ENCODE measurements at regions not wholly inside any gene's neighbourhood (a gene's known extent, or its start where the extent isn't known, plus 50 kb on each side); places are given as distances from the start of the nearest gene placed in this dataset.

GRCh38 chr6:167710363-167710920 lies 116.3 kb upstream of the AFDN start:
- no peaks in the 10 kb centered on the region for H3K9me3 ChIP-seq (ENCODE audit: control insufficient read depth, insufficient read depth, low read length)
- no peaks in the 10 kb centered on the region for H3K36me3 ChIP-seq (ENCODE audit: insufficient read depth, low read length)
- peaks cover 9% of the 10 kb centered on the region; the same call in 1 of the 2 replicates for H3K4me1 ChIP-seq (ENCODE audit: insufficient read depth, low read length)
- no peak overlapping the region for H3K9ac ChIP-seq (ENCODE audit: low read depth, low read length)

GRCh38 chr6:167711211-167711610 lies 115.5 kb upstream of the AFDN start:
- Histone ChIP-seq H3K9ac (ENCODE audit: low read depth, low read length) (no peak overlapping the region), H3K9me3 (ENCODE audit: control insufficient read depth, insufficient read depth, low read length) (no peaks in the 10 kb centered on the region), H3K36me3 (ENCODE audit: insufficient read depth, low read length) (no peaks in the 10 kb centered on the region), H3K4me1 (ENCODE audit: insufficient read depth, low read length) (peaks cover 9% of the 10 kb centered on the region; the same call in 1 of the 2 replicates)

GRCh38 chr6:167711768-167712730 lies 114.7 kb upstream of the AFDN start:
- no peaks in the 10 kb centered on the region for H3K36me3 ChIP-seq (ENCODE audit: insufficient read depth, low read length)
- H3K4me1 ChIP-seq (ENCODE audit: insufficient read depth, low read length): peaks cover 9% of the 10 kb centered on the region; the same call in 1 of the 2 replicates
- H3K9ac ChIP-seq (ENCODE audit: low read depth, low read length): no peak overlapping the region
- H3K9me3 ChIP-seq (ENCODE audit: control insufficient read depth, insufficient read depth, low read length): no peaks in the 10 kb centered on the region

GRCh38 chr6:167712731-167713475 lies 113.8 kb upstream of the AFDN start:
- Histone ChIP-seq H3K4me1 (ENCODE audit: insufficient read depth, low read length) (peaks cover 9% of the 10 kb centered on the region; the same call in 1 of the 2 replicates), H3K9ac (ENCODE audit: low read depth, low read length) (no peak overlapping the region), H3K9me3 (ENCODE audit: control insufficient read depth, insufficient read depth, low read length) (no peaks in the 10 kb centered on the region), H3K36me3 (ENCODE audit: insufficient read depth, low read length) (no peaks in the 10 kb centered on the region)

- H3K4me1 ChIP-seq (ENCODE audit: insufficient read depth, low read length): peaks cover 9% of the 10 kb centered on the region; the same call in 1 of the 2 replicates
- no peaks in the 10 kb centered on the region for H3K9me3 ChIP-seq (ENCODE audit: control insufficient read depth, insufficient read depth, low read length)
- H3K9ac ChIP-seq (ENCODE audit: low read depth, low read length): no peak overlapping the region
- no peaks in the 10 kb centered on the region for H3K36me3 ChIP-seq (ENCODE audit: insufficient read depth, low read length)
These were observed 112.6 kb upstream of the AFDN start for GRCh38 chr6:167714152-167714551.

GRCh38 chr6:167717455-167717854 lies 109.3 kb upstream of the AFDN start:
- no peaks in the 10 kb centered on the region for H3K9me3 ChIP-seq (ENCODE audit: control insufficient read depth, insufficient read depth, low read length)

GRCh38 chr6:167717867-167718266 lies 108.8 kb upstream of the AFDN start:
- peaks cover 9% of the 10 kb centered on the region for H3K4me1 ChIP-seq (ENCODE audit: insufficient read depth, low read length)
- H3K36me3 ChIP-seq (ENCODE audit: insufficient read depth, low read length): no peaks in the 10 kb centered on the region
- no peak overlapping the region for H3K9ac ChIP-seq (ENCODE audit: low read depth, low read length)
- no peaks in the 10 kb centered on the region for H3K9me3 ChIP-seq (ENCODE audit: control insufficient read depth, insufficient read depth, low read length)

More at GRCh38 chr6:167717455-167717854, 109.3 kb upstream of the AFDN start:
- H3K9ac ChIP-seq (ENCODE audit: low read depth, low read length): no peak overlapping the region
- H3K4me1 ChIP-seq (ENCODE audit: insufficient read depth, low read length): peaks cover 9% of the 10 kb centered on the region; the same call in 1 of the 2 replicates
- no peaks in the 10 kb centered on the region for H3K36me3 ChIP-seq (ENCODE audit: insufficient read depth, low read length)

GRCh38 chr6:167719920-167720319 lies 106.8 kb upstream of the AFDN start:
- Histone ChIP-seq H3K4me1 (ENCODE audit: insufficient read depth, low read length) (no peaks in the 10 kb centered on the region; the same call in 1 of the 2 replicates), H3K36me3 (ENCODE audit: insufficient read depth, low read length) (no peaks in the 10 kb centered on the region), H3K9me3 (ENCODE audit: control insufficient read depth, insufficient read depth, low read length) (no peaks in the 10 kb centered on the region; the same call in 1 of the 2 replicates), H3K9ac (ENCODE audit: low read depth, low read length) (no peak overlapping the region)

GRCh38 chr6:167720456-167721285 lies 106.0 kb upstream of the AFDN start:
- Histone ChIP-seq H3K36me3 (ENCODE audit: insufficient read depth, low read length) (no peaks in the 10 kb centered on the region), H3K9me3 (ENCODE audit: control insufficient read depth, insufficient read depth, low read length) (no peaks in the 10 kb centered on the region; the same call in 1 of the 2 replicates), H3K4me1 (ENCODE audit: insufficient read depth, low read length) (no peaks in the 10 kb centered on the region; the same call in 1 of the 2 replicates), H3K9ac (ENCODE audit: low read depth, low read length) (no peak overlapping the region)

- no peaks in the 10 kb centered on the region; the same call in 1 of the 2 replicates for H3K4me1 ChIP-seq (ENCODE audit: insufficient read depth, low read length)
- no peak overlapping the region for H3K9ac ChIP-seq (ENCODE audit: low read depth, low read length)
- H3K9me3 ChIP-seq (ENCODE audit: control insufficient read depth, insufficient read depth, low read length): no peaks in the 10 kb centered on the region; the same call in 1 of the 2 replicates
- H3K36me3 ChIP-seq (ENCODE audit: insufficient read depth, low read length): no peaks in the 10 kb centered on the region
These were observed 105.4 kb upstream of the AFDN start for GRCh38 chr6:167721291-167721690.

- Histone ChIP-seq H3K9ac (ENCODE audit: low read depth, low read length) (no peak overlapping the region), H3K4me1 (ENCODE audit: insufficient read depth, low read length) (no peaks in the 10 kb centered on the region; the same call in 1 of the 2 replicates), H3K9me3 (ENCODE audit: control insufficient read depth, insufficient read depth, low read length) (no peaks in the 10 kb centered on the region; the same call in 1 of the 2 replicates), H3K36me3 (ENCODE audit: insufficient read depth, low read length) (no peaks in the 10 kb centered on the region)
These were observed 103.9 kb upstream of the AFDN start for GRCh38 chr6:167722634-167723309.

- H3K36me3 ChIP-seq (ENCODE audit: insufficient read depth, low read length): no peaks in the 10 kb centered on the region
- H3K9me3 ChIP-seq (ENCODE audit: control insufficient read depth, insufficient read depth, low read length): no peaks in the 10 kb centered on the region; the same call in 1 of the 2 replicates
- no peaks in the 10 kb centered on the region; the same call in 1 of the 2 replicates for H3K4me1 ChIP-seq (ENCODE audit: insufficient read depth, low read length)
- no peak overlapping the region for H3K9ac ChIP-seq (ENCODE audit: low read depth, low read length)
These were observed 100.6 kb upstream of the AFDN start for GRCh38 chr6:167726043-167726621.

- no peaks in the 10 kb centered on the region for H3K36me3 ChIP-seq (ENCODE audit: insufficient read depth, low read length)
- H3K9ac ChIP-seq (ENCODE audit: low read depth, low read length): no peak overlapping the region
- H3K9me3 ChIP-seq (ENCODE audit: control insufficient read depth, insufficient read depth, low read length): no peaks in the 10 kb centered on the region
- H3K4me1 ChIP-seq (ENCODE audit: insufficient read depth, low read length): no peaks in the 10 kb centered on the region
These were observed 96.3 kb upstream of the AFDN start for GRCh38 chr6:167730441-167730840.

Measured in ES-I3 (cell line).